T47D (cell line): ENCODE measurements at regions not wholly inside any gene's neighbourhood (a gene's known extent, or its start where the extent isn't known, plus 50 kb on each side); places are given as distances from the start of the nearest gene placed in this dataset.

Source experiments
- DNase-seq, 2 experiments: peaks; one replicate each; pipeline versions ENCODE4 v3.0.0 to v3.0.0-alpha.2; 2011 to 2012; ENCODE audit warnings: low read depth in 1 of 2, low spot score in 1 of 2
- JUND ChIP-seq: IDR thresholded peaks from 2 replicates; pipeline ENCODE4 v1.6.1; 2012; ENCODE audit warnings: low read depth
- in situ Hi-C: cut with HindIII; loops from 2 replicates; pipeline ENCODE4 v1.10.0; 2016; ENCODE audit warnings: low sequenced_read_pairs, low pct_unique_long_range_greater_than_20kb

GRCh38 chr13:23513455-23513854 lies 56.8 kb upstream of the TNFRSF19 start:
- DNase-seq, result no peak
- in situ Hi-C loops, result no loop called here
- TF ChIP-seq JUND, result no peak

- in situ Hi-C loops, result no loop called here
- no peak for DNase-seq
- no peak for TF ChIP-seq JUND
These were observed 56.1 kb upstream of the TNFRSF19 start for GRCh38 chr13:23514076-23514475.

GRCh38 chr13:23515116-23515515 lies 55.1 kb upstream of the TNFRSF19 start:
- in situ Hi-C loops, result no loop called here
- DNase-seq, result no peak

GRCh38 chr13:23516190-23516589 lies 54.0 kb upstream of the TNFRSF19 start:
- TF ChIP-seq JUND, result no peak

More at GRCh38 chr13:23515116-23515515, 55.1 kb upstream of the TNFRSF19 start:
- no peak for TF ChIP-seq JUND

GRCh38 chr13:23516702-23517101 lies 53.5 kb upstream of the TNFRSF19 start:
- in situ Hi-C loops, result no loop called here
- TF ChIP-seq JUND, result no peak
- no peak for DNase-seq

More at GRCh38 chr13:23516190-23516589, 54.0 kb upstream of the TNFRSF19 start:
- DNase-seq, result no peak
- in situ Hi-C loops, result no loop called here

- DNase-seq, result no peak
- no peak for TF ChIP-seq JUND
- in situ Hi-C loops, result no loop called here
These were observed 52.0 kb upstream of the TNFRSF19 start for GRCh38 chr13:23518231-23518630.
